Neuronal stem cell (in vitro differentiated cells): ENCODE measurements at regions not wholly inside any gene's neighbourhood (a gene's known extent, or its start where the extent isn't known, plus 50 kb on each side); places are given as distances from the start of the nearest gene placed in this dataset.

Experiments
- DNase-seq: peaks from one replicate; pipeline ENCODE4 v3.0.0-alpha.2; 2013; ENCODE audit warnings: low spot score
- H2AFZ ChIP-seq: one replicate; pipeline ENCODE4 v1.6.1; 2013; ENCODE audit warnings: mild to moderate bottlenecking, low read length, inconsistent platforms
- H2AK5ac ChIP-seq: 2 replicates; pipeline ENCODE4 v1.6.1; 2013; ENCODE audit warnings: low read depth, mild to moderate bottlenecking, inconsistent platforms, low read length, moderate library complexity, mixed read lengths
- H2BK120ac ChIP-seq: 2 replicates; pipeline ENCODE4 v1.6.1; 2013; ENCODE audit warnings: low read depth, mild to moderate bottlenecking, inconsistent platforms, low read length, moderate library complexity, mixed read lengths
- H2BK12ac ChIP-seq: one replicate; pipeline ENCODE4 v1.6.1; 2013; ENCODE audit warnings: low read length, inconsistent platforms
- H2BK15ac ChIP-seq: 2 replicates; pipeline ENCODE4 v1.6.1; 2013; ENCODE audit warnings: mild to moderate bottlenecking, low read length, inconsistent platforms, mixed read lengths
- H2BK5ac ChIP-seq: one replicate; pipeline ENCODE4 v1.6.1; 2013; ENCODE audit warnings: inconsistent platforms, mild to moderate bottlenecking, low read length, moderate library complexity
- H3K14ac ChIP-seq: one replicate; pipeline ENCODE4 v1.6.1; 2013; ENCODE audit warnings: low read length, inconsistent platforms
- H3K18ac ChIP-seq: 2 replicates; pipeline ENCODE4 v1.6.1; 2013; ENCODE audit warnings: low read length, inconsistent platforms
- H3K23ac ChIP-seq: 2 replicates; pipeline ENCODE4 v1.6.1; 2013; ENCODE audit warnings: low read depth, mild to moderate bottlenecking, mixed read lengths, low read length, inconsistent platforms; ENCODE audit not compliant: poor library complexity
- H3K27ac ChIP-seq: replicated peaks from 3 replicates; pipeline ENCODE4 v1.5.1; 2013; ENCODE audit warnings: low read length, inconsistent platforms
- H3K27me3 ChIP-seq, 3 experiments: 2 replicates each; pipeline ENCODE4 v1.6.1; 2013; ENCODE audit warnings: low read length in 3 of 3, mild to moderate bottlenecking in 2 of 3, inconsistent platforms in 1 of 3, low read depth in 1 of 3, mixed read lengths in 1 of 3, moderate library complexity in 1 of 3; ENCODE audit not compliant: control insufficient read depth in 3 of 3, insufficient read depth in 3 of 3
- H3K36me3 ChIP-seq, 2 donors: replicated peaks in 1 of 2; 2 replicates each; pipeline ENCODE4 v1.6.1; 2013; ENCODE audit warnings: low read length in 2 of 2; ENCODE audit not compliant: control insufficient read depth in 2 of 2, insufficient read depth in 2 of 2
- H3K4ac ChIP-seq: 2 replicates; pipeline ENCODE4 v1.6.1; 2013; ENCODE audit warnings: inconsistent platforms, mild to moderate bottlenecking, low read length, moderate library complexity
- H3K4me1 ChIP-seq, 2 donors: 1 replicate in 1 of 2; 2 replicates in 1 of 2; pipeline ENCODE4 v1.6.1; 2013; ENCODE audit warnings: low read length in 2 of 2, low read depth in 1 of 2; ENCODE audit not compliant: control insufficient read depth in 2 of 2, insufficient read depth in 1 of 2
- H3K4me2 ChIP-seq: one replicate; pipeline ENCODE4 v1.6.1; 2013; ENCODE audit warnings: mild to moderate bottlenecking, low read length, inconsistent platforms; ENCODE audit not compliant: insufficient read depth, poor library complexity, severe bottlenecking
- H3K4me3 ChIP-seq, 2 donors: 2 replicates each; pipeline ENCODE4 v1.5.1; 2013; ENCODE audit warnings: low read length in 2 of 2, mild to moderate bottlenecking in 2 of 2, inconsistent platforms in 1 of 2, moderate library complexity in 1 of 2
- H3K79me1 ChIP-seq: one replicate; pipeline ENCODE4 v1.6.1; 2013; ENCODE audit warnings: low read depth, mild to moderate bottlenecking, inconsistent platforms, low read length, moderate library complexity
- H3K9ac ChIP-seq: one replicate; pipeline ENCODE4 v1.6.1; 2013; ENCODE audit warnings: mild to moderate bottlenecking, low read depth, low read length, inconsistent platforms; ENCODE audit not compliant: poor library complexity
- H3K9me3 ChIP-seq, 2 donors: replicated peaks in 1 of 2; 2 replicates each; pipeline versions ENCODE3 to v1.6.1; 2013; ENCODE audit warnings: low read length in 2 of 2, mild to moderate bottlenecking in 2 of 2, inconsistent platforms in 1 of 2, low read depth in 1 of 2, mixed read lengths in 1 of 2, moderate library complexity in 1 of 2; ENCODE audit not compliant: control insufficient read depth in 2 of 2, insufficient read depth in 1 of 2
- H4K8ac ChIP-seq: one replicate; pipeline ENCODE4 v1.6.1; 2013; ENCODE audit warnings: low read depth, mild to moderate bottlenecking, inconsistent platforms, low read length, moderate library complexity
- H4K91ac ChIP-seq: one replicate; pipeline ENCODE4 v1.6.1; 2013; ENCODE audit warnings: low read length, low read depth, mild to moderate bottlenecking, inconsistent platforms; ENCODE audit not compliant: poor library complexity
- WGBS, 2 donors: extraction: QIAGEN DNeasy Blood & Tissue Kit; methylation state at CpG; one replicate each; pipeline ENCODE4 v1.1.7; 2013; ENCODE audit warnings: missing lambda C conversion rate in 2 of 2, mixed read lengths in 1 of 2; ENCODE audit not compliant: insufficient read length in 2 of 2, insufficient replicate concordance in 1 of 2; ENCODE audit errors: extremely low coverage in 2 of 2; 5-methylcytosine and 5-hydroxymethylcytosine counted together

GRCh38 chr1:29397256-29397590, 160.9 kb downstream of the PTPRU start:
- peak overlapping the region; percentile 4 for H3K14ac ChIP-seq
- no peak overlapping the region for H3K27ac ChIP-seq
- no peak overlapping the region for H2BK120ac ChIP-seq
- DNase-seq: no peak
- no peaks in the 10 kb centered on the region for H3K79me1 ChIP-seq
- no peak overlapping the region for H3K9ac ChIP-seq
- H3K4me3 ChIP-seq: no peak overlapping the region
- H2BK5ac ChIP-seq: no peak overlapping the region
- no peak overlapping the region for H4K8ac ChIP-seq
- H2AK5ac ChIP-seq: no peak overlapping the region
- H3K36me3 ChIP-seq: no peaks in the 10 kb centered on the region
- H3K27me3 ChIP-seq: no peaks in the 10 kb centered on the region
- H3K9me3 ChIP-seq: peaks cover 0 to 2% of the 10 kb centered on the region in 2 donors
- H3K4me2 ChIP-seq: no peak overlapping the region
- no peak overlapping the region for H3K18ac ChIP-seq
- no peak overlapping the region for H2BK12ac ChIP-seq
- no peak overlapping the region for H4K91ac ChIP-seq
- no peak overlapping the region for H3K23ac ChIP-seq
- no peak overlapping the region for H3K4ac ChIP-seq
- H3K4me1 ChIP-seq: no peaks in the 10 kb centered on the region
- H2AFZ ChIP-seq: no peak overlapping the region
- WGBS, 2 donors: no CpG with 5 or more reads among the region's 1 CpG
- no peak overlapping the region for H2BK15ac ChIP-seq

DNA sequence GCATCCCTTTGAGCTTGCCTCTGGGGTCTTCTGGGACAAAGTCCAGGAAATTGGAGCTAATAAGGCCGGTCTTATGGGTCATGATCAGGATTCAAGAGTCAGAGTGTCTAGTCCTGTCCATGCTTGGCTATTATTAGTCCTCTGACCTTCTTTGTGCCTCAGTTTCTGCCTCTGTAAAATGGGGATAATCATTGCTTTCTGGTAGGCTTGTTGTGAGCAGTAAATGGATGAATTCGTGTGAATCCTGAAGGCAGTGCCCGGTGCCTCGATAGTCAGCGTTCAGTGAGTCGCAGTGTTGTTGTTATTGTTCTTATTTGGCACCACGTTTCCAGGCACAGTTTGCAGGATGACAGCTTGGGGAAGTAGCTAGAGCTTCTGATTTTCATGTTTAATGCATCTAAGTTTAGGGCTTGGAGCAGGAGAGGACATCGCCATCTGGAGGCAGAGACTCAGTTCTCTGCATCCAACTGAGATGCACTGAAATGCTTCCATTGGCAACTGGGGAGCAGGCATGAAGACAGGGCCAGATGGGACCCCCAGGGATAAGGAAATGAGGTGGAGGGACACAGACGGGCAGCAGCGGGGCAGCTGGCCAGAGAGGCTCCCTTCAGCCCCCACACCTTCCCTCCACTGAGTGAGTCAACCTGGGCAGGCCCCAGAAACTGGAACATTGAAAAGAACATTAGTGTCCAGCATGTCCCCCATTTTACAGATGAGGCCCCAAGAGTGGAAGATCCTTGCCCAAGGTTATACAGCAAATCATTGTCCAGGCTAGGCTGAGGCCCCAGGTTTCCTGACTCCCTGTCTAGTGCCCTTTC, 160.3 kb downstream of the PTPRU start:
- Histone ChIP-seq H3K9me3 (peaks cover 0 to 2% of the 10 kb centered on the region in 2 donors), H3K27ac (no peak overlapping the region), H3K9ac (no peak overlapping the region), H3K4me1 (no peaks in the 10 kb centered on the region), H3K4me3 (no peak overlapping the region), H2BK5ac (no peak overlapping the region), H3K4ac (no peak overlapping the region), H2AFZ (no peak overlapping the region), H3K27me3 (no peaks in the 10 kb centered on the region), H4K8ac (no peak overlapping the region), H3K79me1 (no peaks in the 10 kb centered on the region), H2BK15ac (no peak overlapping the region), H2AK5ac (no peak overlapping the region), H3K23ac (no peak overlapping the region), H4K91ac (no peak overlapping the region), H2BK12ac (no peak overlapping the region), H3K18ac (peak overlapping the region; percentile 27), H3K14ac (peak overlapping the region; percentile 4), H2BK120ac (no peak overlapping the region), H3K4me2 (no peak overlapping the region), H3K36me3 (no peaks in the 10 kb centered on the region)
- WGBS, 2 donors: no CpG with 5 or more reads among the region's 10 CpGs
- no peak for DNase-seq

- H2BK5ac ChIP-seq: no peak overlapping the region
- H3K23ac ChIP-seq: no peak overlapping the region
- no peak overlapping the region for H4K91ac ChIP-seq
- H2AFZ ChIP-seq: no peak overlapping the region
- H3K27ac ChIP-seq: no peak overlapping the region
- no peak overlapping the region for H3K4me3 ChIP-seq
- WGBS, 2 donors: no CpG with 5 or more reads among the region's 5 CpGs
- H2BK120ac ChIP-seq: no peak overlapping the region
- no peak overlapping the region for H3K4me2 ChIP-seq
- no peak overlapping the region for H3K14ac ChIP-seq
- H4K8ac ChIP-seq: no peak overlapping the region
- no peak overlapping the region for H2BK12ac ChIP-seq
- no peaks in the 10 kb centered on the region for H3K27me3 ChIP-seq
- H3K4me1 ChIP-seq: no peaks in the 10 kb centered on the region
- H3K18ac ChIP-seq: no peak overlapping the region
- peaks cover 0 to 2% of the 10 kb centered on the region in 2 donors for H3K9me3 ChIP-seq
- no peaks in the 10 kb centered on the region for H3K36me3 ChIP-seq
- no peak overlapping the region for H3K4ac ChIP-seq
- no peaks in the 10 kb centered on the region for H3K79me1 ChIP-seq
- H2BK15ac ChIP-seq: no peak overlapping the region
- no peak overlapping the region for H3K9ac ChIP-seq
- no peak overlapping the region for H2AK5ac ChIP-seq
- no peak for DNase-seq
These were observed 159.6 kb downstream of the PTPRU start for GRCh38 chr1:29395736-29396437.

DNA sequence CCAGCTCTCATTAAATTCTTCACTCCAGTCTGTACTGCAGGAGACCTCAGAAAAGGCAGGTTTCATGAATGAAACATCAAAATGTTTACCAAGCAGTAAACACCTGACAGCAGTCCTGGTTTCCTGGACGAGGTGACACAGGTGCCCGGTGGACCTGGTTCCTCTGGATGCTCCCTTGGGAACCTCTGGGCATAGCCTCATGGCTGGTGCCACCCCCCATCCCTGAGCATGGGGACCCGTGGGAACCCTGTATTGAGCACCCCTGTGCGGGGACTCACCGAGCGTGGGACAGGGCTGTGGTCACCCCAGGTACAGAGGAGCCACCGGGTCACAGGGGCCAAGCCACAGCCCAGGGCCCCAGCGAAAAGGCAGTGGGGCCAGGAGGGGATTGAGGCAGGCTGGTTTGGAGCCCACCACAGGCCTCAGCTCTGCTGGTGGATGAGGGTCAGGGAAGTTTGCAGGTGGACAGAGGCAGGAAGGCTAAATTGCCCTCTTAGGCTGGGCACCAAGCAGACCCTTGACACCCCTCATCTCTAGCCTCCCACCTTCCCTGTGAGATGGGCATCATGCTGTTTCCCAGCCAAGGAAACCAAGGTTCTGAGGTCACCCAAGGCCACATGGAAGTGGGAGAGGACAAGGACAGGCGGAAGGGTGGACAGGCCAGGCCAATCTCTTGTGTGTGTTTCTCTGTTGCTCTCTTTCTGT, 158.4 kb downstream of the PTPRU start:
- Histone ChIP-seq H3K23ac (peak overlapping the region; percentile 17), H3K4me3 (no peak overlapping the region)
- no peak for DNase-seq

More for the DNA sequence above, 158.4 kb downstream of the PTPRU start:
- Histone ChIP-seq H3K36me3 (no peaks in the 10 kb centered on the region), H4K91ac (no peak overlapping the region), H3K18ac (peak overlapping the region; percentile 79), H4K8ac (no peak overlapping the region), H3K27me3 (no peaks in the 10 kb centered on the region), H3K27ac (no peak overlapping the region), H3K4me1 (peaks cover 0 to 3% of the 10 kb centered on the region in 2 donors), H3K79me1 (no peaks in the 10 kb centered on the region), H2AFZ (no peak overlapping the region), H3K9ac (no peak overlapping the region), H2BK5ac (no peak overlapping the region), H2BK15ac (no peak overlapping the region), H3K4me2 (no peak overlapping the region), H2BK12ac (no peak overlapping the region), H2BK120ac (no peak overlapping the region), H3K9me3 (peaks cover 0 to 2% of the 10 kb centered on the region in 2 donors), H3K4ac (no peak overlapping the region), H3K14ac (no peak overlapping the region), H2AK5ac (peak overlapping the region; percentile 66)
- WGBS, 2 donors: no CpG with 5 or more reads among the region's 9 CpGs
